ENCODE measurements at regions not wholly inside any gene's neighbourhood (a gene's known extent, or its start where the extent isn't known, plus 50 kb on each side); places are given as distances from the start of the nearest gene placed in this dataset.

DNA sequence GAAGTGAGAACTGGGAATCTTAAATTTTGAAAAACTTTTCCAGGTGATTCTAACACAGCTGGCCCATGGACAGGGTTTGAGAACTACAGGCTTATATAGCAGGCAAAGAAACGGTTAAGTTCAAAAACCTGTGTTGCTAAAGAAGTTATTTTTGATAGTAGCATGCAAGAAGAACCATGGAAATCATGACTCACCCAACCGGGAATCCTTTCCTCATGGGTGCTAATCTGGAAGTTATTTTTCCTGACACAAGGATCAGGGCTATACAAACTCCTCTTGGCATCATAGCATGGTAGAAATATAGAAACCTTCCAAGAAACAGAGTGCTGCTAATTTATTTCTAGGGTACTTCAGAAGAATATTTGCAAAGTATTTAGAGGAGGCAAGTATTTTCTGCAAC lies 588.7 kb downstream of the CCER1 start:
- DNase-seq = no peak
- H3K4me2 ChIP-seq (ENCODE audit: insufficient read depth, insufficient read length, low read length) = no peak overlapping the region

More for the DNA sequence above, 588.7 kb downstream of the CCER1 start:
- Histone ChIP-seq H2AFZ (ENCODE audit: low read length) (no peak overlapping the region), H3K9ac (ENCODE audit: extremely low read depth, insufficient read length, low read length) (no peak overlapping the region), H3K14ac (ENCODE audit: insufficient read depth, low read length) (no peak overlapping the region), H3K79me1 (ENCODE audit: insufficient read depth, low read depth, low read length, poor library complexity, severe bottlenecking) (no peaks in the 10 kb centered on the region), H3T11ph (ENCODE audit: low read length) (no peak overlapping the region), H4K8ac (replicated peaks; ENCODE audit: insufficient read length, low read depth, low read length) (no peak overlapping the region), H3K27ac (ENCODE audit: insufficient read length, low read depth, low read length) (no peak overlapping the region), H3K79me2 (ENCODE audit: insufficient read depth, low read length) (no peaks in the 10 kb centered on the region), H3K4me1 (ENCODE audit: insufficient read depth, low read length) (no peaks in the 10 kb centered on the region), H3K9me3 (ENCODE audit: control insufficient read depth, low read depth, low read length) (no peaks in the 10 kb centered on the region), H3K56ac (ENCODE audit: insufficient read length, low read depth, low read length) (no peak overlapping the region), H2BK20ac (ENCODE audit: low read depth, low read length, poor library complexity, severe bottlenecking) (no peak overlapping the region), H3K27me3 (ENCODE audit: insufficient read depth, low read length) (no peaks in the 10 kb centered on the region), H2BK120ac (ENCODE audit: low read depth, low read length, poor library complexity, severe bottlenecking) (no peak overlapping the region), H3K18ac (ENCODE audit: insufficient read length, low read depth, low read length) (no peak overlapping the region), H2BK5ac (ENCODE audit: insufficient read length, low read length) (no peak overlapping the region), H3K4ac (ENCODE audit: low read depth, low read length) (no peak overlapping the region), H4K20me1 (ENCODE audit: control insufficient read depth, insufficient read depth, insufficient read length) (no peaks in the 10 kb centered on the region), H3K23ac (ENCODE audit: insufficient read length, low read depth, low read length) (no peak overlapping the region), H2BK15ac (ENCODE audit: low read depth, low read length) (no peak overlapping the region), H2BK12ac (ENCODE audit: insufficient read length, low read depth, low read length) (no peak overlapping the region), H3K23me2 (ENCODE audit: insufficient read length, low read depth, low read length, poor library complexity, severe bottlenecking) (no peaks in the 10 kb centered on the region), H4K91ac (ENCODE audit: insufficient read length, low read depth, low read length) (no peak overlapping the region), H4K5ac (ENCODE audit: insufficient read length, low read depth, low read length) (no peak overlapping the region), H2AK5ac (ENCODE audit: insufficient read length, low read length) (no peak overlapping the region)
- no peaks in the 10 kb centered on the region for H3K9me3 Mint-ChIP-seq
- no peaks in the 10 kb centered on the region for H3K36me3 Mint-ChIP-seq (ENCODE audit: insufficient read depth in 1 of 3, low read depth in 3 of 3)
- TF ChIP-seq, protein P1, sequence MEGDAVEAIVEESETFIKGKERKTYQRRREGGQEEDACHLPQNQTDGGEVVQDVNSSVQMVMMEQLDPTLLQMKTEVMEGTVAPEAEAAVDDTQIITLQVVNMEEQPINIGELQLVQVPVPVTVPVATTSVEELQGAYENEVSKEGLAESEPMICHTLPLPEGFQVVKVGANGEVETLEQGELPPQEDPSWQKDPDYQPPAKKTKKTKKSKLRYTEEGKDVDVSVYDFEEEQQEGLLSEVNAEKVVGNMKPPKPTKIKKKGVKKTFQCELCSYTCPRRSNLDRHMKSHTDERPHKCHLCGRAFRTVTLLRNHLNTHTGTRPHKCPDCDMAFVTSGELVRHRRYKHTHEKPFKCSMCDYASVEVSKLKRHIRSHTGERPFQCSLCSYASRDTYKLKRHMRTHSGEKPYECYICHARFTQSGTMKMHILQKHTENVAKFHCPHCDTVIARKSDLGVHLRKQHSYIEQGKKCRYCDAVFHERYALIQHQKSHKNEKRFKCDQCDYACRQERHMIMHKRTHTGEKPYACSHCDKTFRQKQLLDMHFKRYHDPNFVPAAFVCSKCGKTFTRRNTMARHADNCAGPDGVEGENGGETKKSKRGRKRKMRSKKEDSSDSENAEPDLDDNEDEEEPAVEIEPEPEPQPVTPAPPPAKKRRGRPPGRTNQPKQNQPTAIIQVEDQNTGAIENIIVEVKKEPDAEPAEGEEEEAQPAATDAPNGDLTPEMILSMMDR (conservative IDR thresholded peaks at IDR 0.05) = no peak
- no peaks in the 10 kb centered on the region for H3K4me1 Mint-ChIP-seq
- WGBS (ENCODE audit: extremely low coverage, insufficient read length, low lambda C conversion rate) = no CpG with 5 or more reads among the region's 2 CpGs
- H3K27me3 Mint-ChIP-seq (ENCODE audit: low read depth) = no peaks in the 10 kb centered on the region
- no peak overlapping the region for H3K4me3 Mint-ChIP-seq
- H3K27ac Mint-ChIP-seq = no peak overlapping the region

Measured in H9 (cell line).